HG02973 (cell line): ENCODE measurements at regions not wholly inside any gene's neighbourhood (a gene's known extent, or its start where the extent isn't known, plus 50 kb on each side); places are given as distances from the start of the nearest gene placed in this dataset.
"Not testable (repeated sequence)": the region's sequence is repeated elsewhere in the genome, so short reads cannot be mapped to it uniquely, and the experiment has no call there.

Experiments
- ATAC-seq: cut with Tn5 transposase; IDR thresholded peaks from one replicate; pipeline ENCODE4 v1.9.1; 2021; ENCODE audit warnings: moderate library complexity; ENCODE audit not compliant: unreplicated experiment

DNA sequence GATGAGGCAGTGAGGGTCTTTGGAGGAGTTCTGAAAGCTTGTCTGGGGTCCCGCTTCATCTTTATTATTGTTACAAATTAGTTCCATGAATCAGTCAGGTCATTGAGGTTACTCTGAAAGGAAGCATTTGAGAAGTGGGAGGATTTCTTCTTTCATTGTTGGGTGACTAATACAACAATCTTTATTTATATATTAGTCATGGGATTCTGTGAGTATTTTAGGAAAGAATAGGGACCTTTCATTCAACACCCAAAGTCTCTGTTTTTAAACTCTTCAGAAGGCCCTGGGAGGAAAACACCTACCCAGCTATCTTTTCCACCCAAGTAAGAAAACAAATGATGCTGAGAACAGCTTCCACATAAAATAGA is 98.3 kb downstream of the SOD2 start:
- no peak for ATAC-seq

DNA sequence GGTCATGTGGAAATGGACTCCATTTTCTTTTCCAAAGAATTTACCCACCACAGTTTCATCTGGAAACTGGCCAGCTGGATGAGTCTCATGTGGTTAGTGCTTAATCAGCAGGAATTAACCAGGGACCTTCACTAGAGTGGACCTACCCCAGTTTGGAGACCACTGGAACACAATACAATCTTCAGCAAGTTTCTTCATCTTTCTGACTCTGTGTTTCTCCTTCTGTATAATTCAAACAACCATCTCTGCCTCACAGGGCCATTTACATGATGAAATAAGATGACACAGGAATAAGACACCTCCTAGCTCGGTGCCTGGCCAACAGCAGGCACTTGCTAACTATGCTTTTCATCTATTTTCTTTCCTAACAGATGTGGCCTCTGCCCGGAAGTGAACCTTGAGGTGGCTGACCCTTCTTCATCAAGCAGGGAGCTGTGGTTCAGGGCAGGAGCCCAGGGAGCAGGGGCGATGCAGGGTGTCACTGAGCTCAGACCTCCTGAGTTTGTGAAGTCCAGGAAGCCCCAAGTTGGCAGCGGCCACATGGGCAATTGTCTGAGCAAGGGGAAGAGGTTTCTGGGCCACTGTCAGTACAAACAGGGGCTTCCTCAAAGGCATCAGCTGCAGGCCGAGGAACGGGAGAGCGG is 98.8 kb downstream of the SOD2 start:
- no peak for ATAC-seq

DNA sequence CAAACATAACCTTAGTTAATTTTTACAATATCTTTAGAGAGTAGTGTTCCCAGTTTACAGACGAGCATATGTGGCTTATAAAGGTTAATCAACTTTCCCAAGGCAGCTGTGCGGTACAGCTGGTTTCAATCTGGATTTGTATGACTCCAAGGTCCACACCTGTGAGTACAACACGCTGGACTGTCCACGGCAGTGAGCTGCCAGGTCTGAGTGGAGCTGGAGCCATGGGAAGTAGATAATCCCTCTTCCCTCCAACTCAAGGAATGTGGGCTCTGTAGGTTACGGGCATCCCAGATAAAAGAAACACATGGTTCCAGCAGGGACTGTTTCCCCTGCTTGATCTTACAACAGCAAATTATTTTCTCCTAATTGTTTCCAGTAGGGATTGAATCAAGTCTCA is 102.2 kb downstream of the SOD2 start:
- no peak for ATAC-seq

DNA sequence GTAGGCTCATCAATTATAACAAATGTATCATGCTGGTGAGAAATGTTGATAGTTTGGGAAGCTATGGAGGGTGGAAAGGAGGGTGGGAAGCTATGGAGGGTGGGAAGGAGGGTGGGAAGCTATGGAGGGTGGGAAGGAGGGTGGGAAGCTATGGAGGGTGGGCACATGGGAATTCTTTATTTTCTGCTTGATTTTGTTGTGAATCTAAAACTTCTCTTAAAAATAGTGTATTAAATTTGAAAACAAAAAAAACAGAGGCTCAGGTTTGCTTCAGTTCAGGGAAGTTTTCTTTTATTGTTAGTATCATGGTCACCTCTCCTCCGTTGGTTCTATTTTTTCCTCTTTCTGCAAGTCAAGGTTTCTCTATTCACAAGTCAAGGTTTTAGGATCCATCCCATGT is 106.4 kb downstream of the SOD2 start:
- ATAC-seq, result no peak

GRCh38 chr6:159582736-159583135 is 110.3 kb downstream of the SOD2 start:
- ATAC-seq, result no peak

DNA sequence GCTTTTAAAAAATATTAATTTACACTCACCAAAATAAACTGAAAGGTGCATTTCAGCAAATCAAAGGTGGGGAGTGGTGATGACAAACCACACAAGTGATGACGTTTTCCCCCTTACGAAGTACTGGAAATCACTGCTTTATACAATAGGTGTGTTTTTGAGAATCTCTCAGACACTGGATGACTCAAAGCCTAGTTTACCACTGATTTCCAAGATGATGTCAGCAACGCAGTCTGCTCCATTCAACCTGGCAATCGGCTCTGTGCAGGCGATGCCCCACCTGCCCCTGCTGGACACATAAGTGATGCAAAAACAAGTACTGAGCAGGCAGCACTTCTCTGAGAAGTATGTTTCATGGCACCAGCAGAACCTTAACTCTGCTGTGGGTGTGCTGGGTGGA is 114.4 kb downstream of the SOD2 start:
- ATAC-seq, result no peak

- ATAC-seq, result no peak
Observed at GRCh38 chr6:159577564-159577963, 115.5 kb downstream of the SOD2 start.

- no peak for ATAC-seq
Observed at GRCh38 chr6:159572439-159573110, 120.5 kb downstream of the SOD2 start.

DNA sequence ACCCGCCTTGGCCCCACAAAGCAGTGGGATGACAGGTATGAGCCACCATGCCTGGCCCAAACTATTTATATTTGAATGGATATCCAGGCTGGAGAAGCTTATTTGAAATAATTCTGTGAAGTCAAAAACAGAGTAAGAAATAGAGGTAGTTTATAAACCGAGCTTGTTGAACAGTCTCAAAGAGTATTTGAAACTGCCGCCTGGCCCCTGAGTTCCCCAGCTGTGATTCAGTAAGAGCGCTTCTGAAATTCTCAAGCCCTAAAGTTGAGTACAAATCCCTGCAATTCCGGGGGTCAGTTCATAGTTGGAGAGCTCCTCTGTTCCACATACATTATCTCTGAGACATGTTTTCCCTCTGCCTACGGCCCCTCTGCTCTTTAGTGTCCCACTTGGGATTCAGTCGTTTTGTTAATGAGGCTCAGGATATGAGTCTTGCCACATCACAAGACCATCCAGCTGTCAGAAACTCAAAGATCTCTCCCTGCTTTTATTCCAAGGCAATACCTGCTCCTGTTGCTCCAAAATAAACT is 127.8 kb downstream of the SOD2 start:
- ATAC-seq, result no peak

- ATAC-seq, result no peak
Observed at GRCh38 chr6:159564456-159564855, 128.6 kb downstream of the SOD2 start.

DNA sequence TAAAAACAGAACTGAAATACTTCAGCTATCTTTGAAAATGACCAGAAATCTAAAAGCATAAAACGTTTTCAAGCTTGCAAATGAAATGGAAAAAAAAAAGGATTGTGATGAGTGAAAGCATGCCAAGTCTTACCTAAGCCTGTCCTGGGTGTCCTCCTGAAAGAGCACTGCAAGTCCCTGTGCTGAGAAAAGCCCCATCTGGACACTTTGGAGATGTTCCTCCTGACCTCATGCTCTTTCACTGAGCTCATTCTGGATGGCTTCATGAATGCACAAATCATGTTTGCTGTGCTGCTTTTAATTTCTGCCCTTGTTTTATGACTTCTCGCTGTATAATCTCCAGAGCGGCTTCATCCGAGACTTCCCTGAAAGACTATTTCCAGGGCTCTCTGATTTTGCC is 136.0 kb downstream of the SOD2 start:
- ATAC-seq, result no peak

GRCh38 chr6:159555082-159555875 is 137.8 kb downstream of the SOD2 start:
- no peak for ATAC-seq

DNA sequence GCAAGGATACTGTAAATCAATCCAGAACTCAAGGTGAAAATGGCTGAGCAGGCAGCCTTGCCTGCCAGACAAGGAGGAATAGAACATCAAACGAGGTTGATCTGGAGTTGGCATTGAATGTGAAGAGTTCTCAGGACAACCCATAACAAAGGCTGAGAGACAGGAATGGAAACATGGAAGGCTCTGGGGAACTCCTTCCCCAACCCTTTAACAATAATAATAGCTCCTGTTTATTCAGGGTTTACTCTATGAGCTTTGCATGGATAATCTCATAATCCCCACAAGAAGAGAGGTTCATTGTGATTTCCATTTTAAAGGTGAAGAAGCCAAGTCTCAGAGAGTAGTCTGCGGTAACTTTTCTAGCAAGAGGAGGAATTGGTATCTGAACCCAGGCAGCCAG is 151.7 kb downstream of the SOD2 start:
- no peak for ATAC-seq

GRCh38 chr6:159540883-159541282 is 152.2 kb downstream of the SOD2 start:
- no peak for ATAC-seq

DNA sequence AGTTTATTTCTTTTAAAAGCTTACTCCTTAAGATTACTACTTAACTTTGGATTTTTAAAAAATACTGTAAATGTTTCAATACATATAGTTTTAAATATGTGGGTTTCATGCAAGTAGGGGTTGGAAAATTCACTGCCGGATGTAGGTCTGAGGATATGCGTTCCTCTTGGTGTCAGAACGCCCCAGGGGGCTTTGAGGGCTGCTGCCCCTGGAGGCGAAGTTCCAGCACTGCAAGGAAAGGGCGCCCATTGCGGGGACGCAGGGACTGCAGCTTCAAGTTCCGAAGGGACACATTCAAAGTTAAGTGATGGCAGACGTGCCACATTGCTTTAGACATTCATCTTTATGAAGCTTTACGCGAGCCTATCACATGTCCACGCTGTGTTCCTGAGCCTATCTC is 152.9 kb downstream of the SOD2 start:
- ATAC-seq, result no peak

GRCh38 chr6:159538031-159538430 is 155.0 kb downstream of the SOD2 start:
- ATAC-seq, result not testable (repeated sequence)

DNA sequence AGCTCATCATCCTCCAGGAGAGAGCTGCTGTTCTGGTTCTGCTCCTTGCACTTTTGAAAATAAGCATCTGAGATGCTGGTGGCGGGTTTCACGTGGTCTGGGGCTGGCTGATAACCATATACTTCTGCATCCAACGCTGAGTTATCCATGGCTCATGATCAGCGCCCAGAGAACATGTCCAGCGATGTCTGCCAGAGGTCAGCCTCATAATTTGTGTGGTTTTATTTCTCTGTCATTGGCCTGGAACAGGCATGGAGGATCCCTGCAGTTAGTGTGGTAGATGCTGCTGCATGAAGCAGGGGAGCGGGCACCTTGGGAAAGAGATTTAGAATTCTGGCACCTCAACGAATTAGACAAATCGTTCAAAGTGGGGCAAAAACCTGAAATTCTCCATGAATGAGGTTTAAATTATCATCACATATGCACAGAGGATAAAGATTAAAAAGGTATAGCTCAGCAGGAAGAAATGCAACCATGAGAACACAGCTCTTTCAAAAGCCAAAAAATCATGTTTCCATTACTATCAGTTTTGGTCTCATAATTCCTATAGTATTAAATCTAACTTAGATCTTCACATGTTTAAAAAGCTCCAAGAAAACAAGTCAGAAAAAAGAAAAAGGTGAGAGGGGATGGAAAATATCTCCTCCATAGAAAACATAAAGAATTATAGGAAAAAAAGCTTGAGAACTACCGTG is 157.2 kb downstream of the SOD2 start:
- no peak for ATAC-seq

DNA sequence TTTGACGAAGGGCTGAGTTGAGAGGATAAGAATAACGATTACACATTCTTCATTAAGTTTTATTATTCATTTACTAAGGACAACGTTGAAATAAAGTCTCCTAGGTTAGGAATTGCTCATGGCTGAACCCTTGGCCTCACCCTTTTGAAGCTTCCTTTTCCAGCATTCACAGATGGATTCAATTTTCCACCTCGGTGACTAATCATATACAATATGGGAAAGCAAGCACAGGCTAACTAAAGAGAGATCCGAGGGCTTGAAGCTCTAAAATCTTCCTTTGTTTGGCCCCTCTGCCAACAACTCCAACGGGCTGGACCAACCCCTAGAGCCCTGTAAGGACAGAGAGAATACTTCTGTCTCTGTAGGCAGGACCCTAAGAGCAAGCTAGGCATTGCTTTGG is 159.5 kb downstream of the SOD2 start:
- no peak for ATAC-seq

DNA sequence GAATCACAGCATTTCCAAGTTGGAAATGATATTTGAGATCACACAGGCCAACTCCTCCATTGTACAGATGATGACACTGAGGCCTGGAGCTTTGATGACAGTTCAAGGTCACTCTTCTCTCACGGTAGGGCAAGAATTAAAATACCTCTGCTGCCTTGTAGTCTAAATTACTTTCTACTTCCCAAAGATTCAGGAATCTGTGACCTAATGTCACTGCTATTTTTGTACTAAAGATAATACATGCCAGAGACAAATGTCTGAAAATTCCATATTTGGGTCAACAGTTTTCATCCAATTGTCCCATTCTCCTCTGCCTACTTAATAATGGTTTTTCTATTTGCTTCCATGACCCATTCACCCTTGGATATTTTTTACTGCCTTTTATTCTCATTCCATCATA is 160.0 kb downstream of the SOD2 start:
- no peak for ATAC-seq

- no peak for ATAC-seq
Observed at GRCh38 chr6:159532155-159532554, 160.9 kb downstream of the SOD2 start.

GRCh38 chr6:159529934-159530333 is 163.1 kb downstream of the SOD2 start:
- ATAC-seq, result no peak
